ENCODE measurements at regions not wholly inside any gene's neighbourhood (a gene's known extent, or its start where the extent isn't known, plus 50 kb on each side); places are given as distances from the start of the nearest gene placed in this dataset.
A peak's percentile ranks its signal among the peaks of the same experiment; 100 is the strongest.

DNA sequence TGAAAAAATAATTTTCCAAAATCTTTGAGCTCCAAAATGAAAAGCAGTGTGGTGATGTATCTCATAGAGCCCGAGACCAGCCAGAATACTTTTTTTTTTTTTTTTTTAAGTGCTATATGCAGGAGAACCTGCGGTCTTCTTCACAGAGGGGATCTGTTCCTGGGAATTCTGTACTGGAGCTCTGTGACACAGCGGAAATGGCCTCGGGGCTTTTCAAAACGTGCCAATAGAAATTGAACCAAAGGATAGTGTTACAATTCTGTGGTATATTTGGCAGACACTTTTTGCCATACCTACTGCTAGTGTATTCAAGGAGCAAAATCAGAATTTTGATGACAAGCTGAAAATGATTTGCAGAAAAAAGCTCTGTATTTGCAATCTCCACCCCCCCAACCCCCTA is 1429.3 kb upstream of the LRRTM3 start:
- DNase-seq: no peak

GRCh38 chr10:65497837-65498236 is 1428.0 kb upstream of the LRRTM3 start:
- no peak for DNase-seq

GRCh38 chr10:65500716-65501115 is 1425.1 kb upstream of the LRRTM3 start:
- no peak for DNase-seq

- no peak for DNase-seq
Measured at GRCh38 chr10:65501259-65501658, 1424.6 kb upstream of the LRRTM3 start.

DNA sequence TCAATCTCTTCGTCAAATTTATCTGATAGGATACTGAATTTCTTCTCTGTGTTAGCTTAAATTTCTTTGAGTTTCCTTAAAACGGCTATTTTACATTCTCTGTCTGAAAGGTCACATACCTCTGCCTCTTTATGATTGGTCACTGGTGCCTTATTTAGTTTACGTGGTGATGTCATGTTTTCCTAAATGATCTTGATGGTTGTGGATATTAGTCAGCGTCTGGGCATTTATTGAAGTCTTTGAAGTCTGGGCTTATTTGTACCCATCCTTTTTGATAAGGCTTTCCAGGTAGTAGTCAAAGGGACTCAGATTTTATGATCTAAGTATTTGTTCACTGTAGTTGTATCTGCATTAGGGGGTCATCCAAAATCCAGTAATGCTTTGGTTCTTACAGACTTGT is 1407.5 kb upstream of the LRRTM3 start:
- DNase-seq: no peak

DNA sequence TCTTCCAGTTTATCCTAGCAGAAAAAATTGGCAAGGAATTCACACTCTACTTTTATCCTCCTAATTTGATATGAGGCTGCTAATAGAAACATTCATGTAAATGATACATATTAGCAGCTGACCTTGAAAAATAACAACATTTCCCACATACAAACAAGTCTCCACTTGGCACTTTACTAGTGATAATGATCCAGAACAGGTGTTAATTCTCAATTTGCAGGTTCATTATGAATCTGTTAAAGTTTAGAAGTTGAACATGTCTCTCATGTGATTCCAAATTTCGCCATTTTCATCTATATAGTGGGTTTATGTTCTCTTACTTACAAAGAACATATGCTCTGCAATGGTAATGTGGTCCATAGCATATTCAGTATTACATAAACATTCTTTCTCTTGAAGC is 1396.8 kb upstream of the LRRTM3 start:
- no peak for DNase-seq

- no peak for DNase-seq
Measured at GRCh38 chr10:65531545-65531944, 1394.3 kb upstream of the LRRTM3 start.

GRCh38 chr10:65534771-65535170 is 1391.1 kb upstream of the LRRTM3 start:
- no peak for DNase-seq

DNA sequence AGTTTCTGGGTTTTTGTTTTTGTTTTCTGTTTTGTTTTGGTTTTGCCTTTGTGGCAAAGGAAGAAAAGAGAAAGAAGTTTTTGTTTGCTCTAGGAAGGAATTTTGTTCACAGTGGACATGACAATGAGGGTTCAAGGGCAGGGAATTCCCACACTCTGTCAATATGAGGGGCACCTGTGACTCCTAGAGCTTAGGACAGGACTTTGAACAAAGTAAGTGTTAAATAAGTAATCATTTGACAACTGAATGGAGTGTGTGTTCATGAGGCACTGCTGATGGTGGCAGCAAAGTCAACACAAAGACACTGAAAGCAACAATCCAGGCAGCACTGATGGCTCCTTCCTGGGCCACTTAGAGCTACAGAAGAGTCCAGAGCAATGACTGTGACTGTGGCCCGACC is 1381.1 kb upstream of the LRRTM3 start:
- no peak for DNase-seq

DNA sequence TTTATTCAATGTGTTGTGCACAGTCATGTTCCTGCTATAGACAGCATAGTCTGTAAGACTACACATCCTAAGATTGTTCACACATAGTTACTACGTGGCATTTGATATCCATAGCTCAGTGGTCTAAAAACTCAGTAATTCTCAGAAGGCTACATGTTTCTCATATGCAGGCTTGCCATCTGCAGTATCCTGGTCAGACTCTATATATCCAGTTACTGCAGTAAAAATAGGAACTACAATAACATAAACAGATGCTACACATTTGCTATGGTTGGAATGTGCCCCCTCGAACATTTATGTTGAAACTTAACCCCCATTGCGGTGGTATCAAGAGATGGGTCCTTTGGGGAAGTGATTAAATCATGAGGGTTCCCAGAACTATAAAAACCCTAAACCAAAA is 1377.8 kb upstream of the LRRTM3 start:
- DNase-seq: no peak

GRCh38 chr10:65550761-65551160 is 1375.1 kb upstream of the LRRTM3 start:
- no peak for DNase-seq

GRCh38 chr10:65555192-65555591 is 1370.6 kb upstream of the LRRTM3 start:
- DNase-seq: no peak

DNA sequence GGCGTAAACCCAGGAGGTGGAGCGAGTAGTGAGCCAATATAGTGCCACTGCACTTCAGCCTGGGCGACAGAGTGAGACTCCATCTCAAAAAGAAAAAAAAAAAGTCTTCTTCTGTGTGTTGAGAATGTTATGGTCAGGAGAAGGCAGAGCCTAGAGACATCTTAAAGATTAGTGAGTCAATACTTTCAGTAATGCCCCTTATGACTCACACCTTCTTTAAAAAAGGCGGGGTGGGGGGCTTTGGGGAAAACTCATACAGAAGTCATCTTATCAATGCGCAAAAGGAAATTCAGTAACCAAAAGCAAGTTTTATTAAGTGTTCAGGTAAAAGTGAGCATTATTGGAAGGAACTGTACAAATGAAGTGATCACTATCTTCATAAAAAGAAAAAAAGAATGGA is 1369.8 kb upstream of the LRRTM3 start:
- no peak for DNase-seq

- no peak for DNase-seq
Measured at GRCh38 chr10:65559369-65559768, 1366.5 kb upstream of the LRRTM3 start.

DNA sequence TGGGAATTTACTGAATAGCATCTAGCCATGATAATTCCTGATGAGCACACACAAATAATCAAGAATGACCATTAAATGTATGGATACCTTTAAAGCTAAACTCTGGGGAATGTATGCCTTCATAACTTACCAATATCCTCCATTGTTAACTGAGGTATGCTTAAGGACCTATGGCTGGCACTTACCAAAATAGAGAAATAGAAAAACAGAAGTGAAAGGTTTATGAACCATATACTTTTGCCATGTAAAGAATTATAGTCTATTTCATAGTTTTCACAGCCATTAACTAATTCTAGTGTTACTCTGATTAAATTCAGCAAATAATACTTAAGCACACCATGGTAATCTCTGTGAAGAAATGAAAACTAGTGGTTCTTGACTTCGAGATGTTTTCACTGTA is 1360.6 kb upstream of the LRRTM3 start:
- no peak for DNase-seq

GRCh38 chr10:65566906-65567305 is 1358.9 kb upstream of the LRRTM3 start:
- no peak for DNase-seq

DNA sequence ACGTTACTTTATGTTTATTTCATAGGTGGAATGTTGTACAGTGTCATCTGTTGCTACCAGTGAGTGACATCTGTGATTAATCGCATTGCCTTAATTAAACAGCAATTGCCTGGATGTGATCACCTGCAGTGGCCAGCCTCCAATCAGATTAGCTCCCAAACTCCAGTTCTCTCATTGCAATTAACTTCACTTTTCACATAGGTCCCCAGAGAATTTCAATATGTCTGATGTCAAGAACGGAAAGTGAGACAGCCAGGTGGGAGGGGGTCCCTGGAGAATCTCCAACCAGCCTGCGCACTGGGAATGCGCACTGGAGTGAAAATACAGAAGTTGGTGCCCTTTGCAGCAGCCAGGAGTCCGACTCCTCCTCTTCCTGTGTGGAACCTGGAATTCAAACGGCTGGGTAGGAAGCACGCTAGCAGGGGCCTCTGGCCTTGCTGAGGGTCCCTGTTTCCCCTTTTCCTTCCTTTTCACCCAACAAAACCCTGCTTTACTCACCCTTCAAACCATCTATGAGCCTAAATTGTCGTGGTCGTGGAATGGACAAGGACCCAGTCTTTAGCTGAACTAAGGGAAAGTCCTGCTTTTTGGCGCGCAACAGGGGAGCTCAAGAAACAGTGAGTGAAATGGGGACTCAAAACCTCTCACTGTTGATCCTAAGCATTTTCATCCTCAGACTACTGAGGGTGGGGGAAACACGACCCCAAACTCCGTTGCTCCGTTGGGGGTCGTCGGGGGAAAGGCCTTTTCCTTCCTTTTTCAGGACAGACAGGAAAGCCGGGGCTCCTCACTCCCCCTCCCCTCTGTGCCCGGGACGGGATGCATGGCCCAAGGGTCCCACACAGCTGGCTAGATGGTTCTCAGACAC is 1355.5 kb upstream of the LRRTM3 start:
- DNase-seq: peak; percentile 10

GRCh38 chr10:65571011-65571570 is 1354.7 kb upstream of the LRRTM3 start:
- no peak for DNase-seq

DNA sequence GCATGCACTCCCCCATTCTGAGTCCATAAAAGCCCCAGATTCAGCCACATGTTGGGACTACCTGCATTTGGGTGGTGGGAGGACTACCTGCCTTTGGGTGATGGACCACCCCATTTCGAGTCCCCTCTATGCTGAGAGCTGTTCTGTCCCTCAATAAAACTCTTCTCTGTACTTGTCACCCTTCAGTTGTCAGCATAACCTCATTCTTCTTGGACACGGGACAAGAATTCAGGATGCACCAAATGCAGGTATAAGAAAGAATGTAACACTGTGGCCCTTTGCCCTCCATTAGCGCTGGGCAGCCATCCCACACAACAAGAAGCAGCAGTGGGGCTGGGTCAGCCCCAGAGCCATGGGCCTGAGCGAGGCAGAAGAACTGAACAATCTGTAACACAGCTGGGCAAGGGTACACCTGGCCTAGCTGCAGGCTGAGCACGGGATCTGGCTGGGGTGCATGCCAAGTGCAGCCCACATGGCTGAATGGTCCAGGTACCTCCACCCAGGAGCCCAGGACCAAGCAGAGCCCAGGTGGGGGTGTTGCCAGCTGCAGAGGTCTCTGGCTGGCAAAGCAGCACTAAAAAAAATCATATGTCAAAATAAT is 1344.3 kb upstream of the LRRTM3 start:
- no peak for DNase-seq

- DNase-seq: no peak
Measured at GRCh38 chr10:65602182-65602865, 1323.5 kb upstream of the LRRTM3 start.

- DNase-seq: no peak
Measured at GRCh38 chr10:65611592-65611991, 1314.2 kb upstream of the LRRTM3 start.

DNA sequence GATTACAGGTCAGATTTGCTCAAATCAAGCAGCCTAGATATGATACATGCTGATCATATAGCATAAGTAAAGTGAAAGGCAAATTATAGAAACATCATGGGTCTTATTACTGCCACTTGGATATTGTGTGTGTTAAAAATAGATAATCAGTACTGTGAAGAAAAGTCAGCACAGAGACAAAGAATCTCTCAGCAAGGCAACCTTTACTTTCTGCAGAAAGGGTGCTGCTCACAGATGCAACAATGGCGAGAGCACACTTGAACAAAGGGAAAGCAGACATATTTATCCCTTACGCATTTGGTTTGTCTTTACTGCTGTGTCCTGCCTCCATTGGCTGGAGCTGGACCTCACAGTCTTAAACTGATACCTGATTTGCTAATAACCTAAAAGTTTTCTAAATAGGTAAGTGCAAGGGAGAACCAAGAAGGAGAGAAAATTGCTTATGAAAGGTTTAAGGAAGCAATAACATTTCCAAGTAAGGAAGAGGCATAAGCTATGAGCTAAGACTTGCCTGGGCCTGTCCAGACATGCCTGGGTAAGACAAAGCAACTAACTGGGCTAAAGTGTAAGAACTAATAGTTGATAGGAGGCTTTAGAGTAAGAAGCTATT is 1310.8 kb upstream of the LRRTM3 start:
- no peak for DNase-seq

- no peak for DNase-seq
Measured at GRCh38 chr10:65618126-65618525, 1307.7 kb upstream of the LRRTM3 start.
